Pancreas (tissue), 10 donors: ENCODE measurements at regions not wholly inside any gene's neighbourhood (a gene's known extent, or its start where the extent isn't known, plus 50 kb on each side); places are given as distances from the start of the nearest gene placed in this dataset.

Source experiments
- ATAC-seq, 4 donors: fragments of 200-7000 bp; cut with Tn5 transposase; one replicate each; pipeline versions ENCODE4 v1.8.0 to v1.9.1; 2020; ENCODE audit warnings: mild to moderate bottlenecking in 4 of 4, moderate library complexity in 4 of 4
- DNase-seq, 6 donors: peaks; one replicate each; pipeline ENCODE4 v3.0.0-alpha.2; 2020
- FAIRE-seq: peaks from 2 replicates; lab custom pipeline; 2012; peaks lifted over from hg19 to GRCh38; lab: Jason Lieb, UNC
- H3K27ac ChIP-seq, 4 donors: fragments of 200-600 bp; sonication (generic); 1 replicate in 3 of 4; 2 replicates in 1 of 4; pipeline versions ENCODE4 v1.5.0 to v1.8.0; 2020
- H3K27me3 ChIP-seq, 4 donors: fragments of 200-600 bp; one replicate each; pipeline ENCODE4 v1.8.0; 2021
- H3K36me3 ChIP-seq, 3 donors: fragments of 200-600 bp; sonication (generic) in 1 of 3; one replicate each; pipeline versions ENCODE4 v1.5.0 to v1.8.0; 2020 to 2021
- H3K4me1 ChIP-seq, 3 donors: fragments of 200-600 bp; one replicate each; pipeline ENCODE4 v1.8.0; 2021
- H3K4me3 ChIP-seq, 4 donors: fragments of 200-600 bp; sonication (generic) in 2 of 4; one replicate each; pipeline versions ENCODE4 v1.5.0 to v1.8.0; 2020 to 2021
- H3K9me3 ChIP-seq, 4 donors: fragments of 200-600 bp; one replicate each; pipeline ENCODE4 v1.8.0; 2021
- WGBS, 2 donors: extraction: QIAGEN DNeasy Blood & Tissue Kit; methylation state at CpG; one replicate each; pipeline ENCODE4 v1.1.7; 2013; 5-methylcytosine and 5-hydroxymethylcytosine counted together
- intact Hi-C, 3 donors: fragments of 100-400 bp; cut with DNase I; formaldehyde crosslinking; loops; one replicate each; pipeline versions ENCODE4 v1.11.1 to v1.14.2; 2022
- TF ChIP-seq, protein P1 (sequence below), 4 donors: fragments of 200-600 bp; sonication (generic) in 3 of 4; IDR thresholded peaks; one replicate each; pipeline versions ENCODE4 v1.5.0 to v1.8.0; 2021; ENCODE audit warnings: antibody characterized with exemption in 4 of 4
- donor health status: healthy with polysubstance abuse.
- donor health status: DM: no; HTN: no; CAD: no; lungs with moderate emphysema.
- donor health status: DM: no; HTN: no; CAD: no.
- donor health status: control.
- donor health status: control.
- donor health status: Bipolar disorder and iron deficiency.
- donor health status: DM: yes; HTN: yes; CAD: no.
- donor health status: DM: no; HTN: no; CAD: no.
- donor health status: DM: no; HTN: no; CAD: no.
- donor health status: DM: yes; HTN: yes; CAD: no.

DNA sequence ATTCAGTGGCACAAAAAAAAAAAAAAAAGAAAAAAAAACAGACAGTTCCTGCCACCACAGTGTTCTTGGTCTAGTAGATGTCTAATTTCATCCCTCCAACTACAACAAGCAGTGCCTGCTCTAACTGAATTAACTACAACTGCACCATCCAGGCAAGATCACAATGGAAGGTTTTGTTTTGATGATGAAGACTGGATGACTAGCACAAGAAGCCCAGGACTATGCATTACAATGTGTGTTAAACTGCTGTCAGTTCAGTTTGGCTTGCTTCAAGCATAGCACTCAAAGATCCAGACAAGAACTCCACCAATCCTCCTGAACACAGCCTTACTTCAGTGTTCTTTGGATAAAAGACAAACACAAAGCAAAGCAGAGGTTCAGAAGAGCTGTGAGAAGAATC is 279.9 kb downstream of the GRIN2B start:
- intact Hi-C loops: no loop called here

GRCh38 chr12:13697973-13698372 is 283.4 kb downstream of the GRIN2B start:
- no peak overlapping the region for H3K27ac ChIP-seq
- intact Hi-C loops: no loop called here
- ATAC-seq (no peak), DNase-seq (no peak), FAIRE-seq (no peak)
- TF ChIP-seq, protein P1, sequence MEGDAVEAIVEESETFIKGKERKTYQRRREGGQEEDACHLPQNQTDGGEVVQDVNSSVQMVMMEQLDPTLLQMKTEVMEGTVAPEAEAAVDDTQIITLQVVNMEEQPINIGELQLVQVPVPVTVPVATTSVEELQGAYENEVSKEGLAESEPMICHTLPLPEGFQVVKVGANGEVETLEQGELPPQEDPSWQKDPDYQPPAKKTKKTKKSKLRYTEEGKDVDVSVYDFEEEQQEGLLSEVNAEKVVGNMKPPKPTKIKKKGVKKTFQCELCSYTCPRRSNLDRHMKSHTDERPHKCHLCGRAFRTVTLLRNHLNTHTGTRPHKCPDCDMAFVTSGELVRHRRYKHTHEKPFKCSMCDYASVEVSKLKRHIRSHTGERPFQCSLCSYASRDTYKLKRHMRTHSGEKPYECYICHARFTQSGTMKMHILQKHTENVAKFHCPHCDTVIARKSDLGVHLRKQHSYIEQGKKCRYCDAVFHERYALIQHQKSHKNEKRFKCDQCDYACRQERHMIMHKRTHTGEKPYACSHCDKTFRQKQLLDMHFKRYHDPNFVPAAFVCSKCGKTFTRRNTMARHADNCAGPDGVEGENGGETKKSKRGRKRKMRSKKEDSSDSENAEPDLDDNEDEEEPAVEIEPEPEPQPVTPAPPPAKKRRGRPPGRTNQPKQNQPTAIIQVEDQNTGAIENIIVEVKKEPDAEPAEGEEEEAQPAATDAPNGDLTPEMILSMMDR (IDR thresholded peaks at IDR 0.05): no peak
- H3K9me3 ChIP-seq: no peaks in the 10 kb centered on the region
- no peaks in the 10 kb centered on the region for H3K36me3 ChIP-seq
- H3K4me1 ChIP-seq: no peaks in the 10 kb centered on the region
- 76 to 79% methylated on average over 11 of the region's 11 CpGs for WGBS, 2 donors
- H3K4me3 ChIP-seq: no peak overlapping the region
- no peaks in the 10 kb centered on the region for H3K27me3 ChIP-seq

More for the DNA sequence above, 279.9 kb downstream of the GRIN2B start:
- Histone ChIP-seq H3K9me3 (no peaks in the 10 kb centered on the region), H3K4me1 (no peaks in the 10 kb centered on the region), H3K27ac (no peak overlapping the region), H3K4me3 (no peak overlapping the region), H3K36me3 (no peaks in the 10 kb centered on the region), H3K27me3 (no peaks in the 10 kb centered on the region)
- TF ChIP-seq, protein P1 (IDR thresholded peaks at IDR 0.05): no peak
- no peak for DNase-seq
- no peak for FAIRE-seq
- ATAC-seq: no peak

DNA sequence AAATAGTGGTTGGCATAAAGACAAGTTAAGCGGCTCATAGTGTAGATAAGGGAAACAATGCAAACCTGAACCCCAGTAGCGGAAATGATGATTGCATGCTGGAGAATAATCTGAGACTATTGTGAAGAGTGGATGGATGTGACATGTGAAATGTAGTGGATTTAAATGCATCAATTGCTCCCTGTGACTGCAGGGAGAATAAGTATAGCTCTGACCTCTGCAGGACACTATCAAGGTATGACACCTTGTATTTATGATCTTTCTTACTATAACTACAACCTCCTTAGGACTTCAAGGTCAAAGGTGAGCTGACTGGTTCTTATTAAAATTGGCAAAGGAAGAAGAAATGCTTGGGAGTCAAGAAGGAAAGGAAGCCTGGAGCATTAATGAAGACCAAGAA is 285.6 kb downstream of the GRIN2B start:
- intact Hi-C loops: no loop called here
- Histone ChIP-seq H3K27ac (no peak overlapping the region), H3K9me3 (no peaks in the 10 kb centered on the region), H3K36me3 (no peaks in the 10 kb centered on the region), H3K27me3 (no peaks in the 10 kb centered on the region), H3K4me1 (no peaks in the 10 kb centered on the region), H3K4me3 (no peak overlapping the region)
- WGBS, 2 donors: 59 to 96% methylated on average over 2 of the region's 2 CpGs
- TF ChIP-seq, protein P1 (IDR thresholded peaks at IDR 0.05): no peak
- FAIRE-seq (no peak), DNase-seq (no peak), ATAC-seq (no peak)

DNA sequence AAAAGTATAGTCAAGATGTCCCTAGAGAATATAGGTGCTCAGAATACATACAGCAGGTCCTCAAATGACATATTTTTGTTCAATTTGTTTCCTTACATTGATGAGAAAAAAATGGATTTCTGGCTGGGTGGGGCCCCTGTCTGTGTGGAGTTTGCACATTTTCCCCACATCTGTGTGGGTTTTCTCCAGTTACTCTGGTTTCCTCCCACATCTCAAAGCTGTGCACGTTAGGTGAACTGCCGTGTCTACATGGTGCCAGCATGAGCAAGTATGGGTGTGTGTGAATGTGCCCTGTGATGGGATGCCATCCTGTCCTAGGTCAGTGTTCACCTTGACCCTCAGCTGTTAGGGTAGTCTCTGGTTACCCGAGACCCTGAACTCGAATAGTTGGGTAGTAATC is 289.1 kb downstream of the GRIN2B start:
- DNase-seq (no peak), ATAC-seq (no peak), FAIRE-seq (no peak)
- Histone ChIP-seq H3K36me3 (no peaks in the 10 kb centered on the region), H3K27me3 (no peaks in the 10 kb centered on the region), H3K9me3 (no peaks in the 10 kb centered on the region), H3K4me3 (no peak overlapping the region), H3K4me1 (no peaks in the 10 kb centered on the region), H3K27ac (no peak overlapping the region)
- TF ChIP-seq, protein P1 (IDR thresholded peaks at IDR 0.05): no peak
- 62 to 83% methylated on average over 4 of the region's 4 CpGs for WGBS, 2 donors
- intact Hi-C loops: no loop called here

- H3K27me3 ChIP-seq: no peaks in the 10 kb centered on the region
- no peak overlapping the region for H3K27ac ChIP-seq
- intact Hi-C loops: no loop called here
- no peak for DNase-seq
- H3K9me3 ChIP-seq: no peaks in the 10 kb centered on the region
- ATAC-seq: no peak
- H3K4me3 ChIP-seq: no peak overlapping the region
- no peak for FAIRE-seq
- 39 to 51% methylated on average over 1 of the region's 1 CpG for WGBS, 2 donors
- H3K36me3 ChIP-seq: no peaks in the 10 kb centered on the region
- TF ChIP-seq, protein P1 (IDR thresholded peaks at IDR 0.05): no peak
- H3K4me1 ChIP-seq: no peaks in the 10 kb centered on the region
Observed at GRCh38 chr12:13691598-13691997, 289.8 kb downstream of the GRIN2B start.
